IMR-90 (cell line): ENCODE measurements at regions not wholly inside any gene's neighbourhood (a gene's known extent, or its start where the extent isn't known, plus 50 kb on each side); places are given as distances from the start of the nearest gene placed in this dataset.
"Not testable (repeated sequence)": the region's sequence is repeated elsewhere in the genome, so short reads cannot be mapped to it uniquely, and the experiment has no call there.

Experiments
- ATAC-seq: fragments of 200-7000 bp; cut with Tn5 transposase; 2 replicates; pipeline ENCODE4 v1.9.1; 2020; ENCODE audit warnings: low read depth, mild to moderate bottlenecking, moderate library complexity
- BruUV-seq: library from RNA; stranded (reverse); fragments of 400-500 nt; replicated peaks from 2 replicates; lab custom pipeline; 2021; lab: Mats Ljungman, UMichigan
- CTCF ChIA-PET: fragments of 300-600 bp; formaldehyde crosslinking; extraction: SDS; loops from one replicate; lab custom pipeline; 2021; ENCODE audit warnings: antibody characterized with exemption; lab: Yijun Ruan, JAX
- POLR2A ChIA-PET: fragments of 300-600 bp; sonication (Branson Sonifier 250); formaldehyde crosslinking; loops from one replicate; lab custom pipeline; 2022; ENCODE audit warnings: antibody characterized with exemption; ENCODE audit not compliant: unreplicated experiment; lab: Charles Lee
- DNase-seq: peaks from one replicate; pipeline ENCODE4 v3.0.0; 2013
- H2AFZ ChIP-seq: replicated peaks from 2 replicates; pipeline ENCODE3; 2013; ENCODE audit warnings: low read length, mild to moderate bottlenecking; ENCODE audit not compliant: poor library complexity
- H2AK5ac ChIP-seq: 2 replicates; pipeline ENCODE4 v1.6.1; 2013; ENCODE audit warnings: low read depth, low read length, inconsistent platforms
- H2AK9ac ChIP-seq: replicated peaks from 2 replicates; pipeline ENCODE3; 2013; ENCODE audit warnings: mild to moderate bottlenecking, low read depth, low read length, moderate library complexity; ENCODE audit not compliant: poor library complexity
- H2BK120ac ChIP-seq: 2 replicates; pipeline ENCODE4 v1.6.1; 2013; ENCODE audit warnings: low read depth, low read length, inconsistent platforms
- H2BK15ac ChIP-seq: 3 replicates; pipeline ENCODE4 v1.6.1; 2013; ENCODE audit warnings: low read depth, low read length, inconsistent platforms
- H2BK20ac ChIP-seq: 2 replicates; pipeline ENCODE4 v1.6.1; 2013; ENCODE audit warnings: low read depth, mild to moderate bottlenecking, inconsistent platforms, low read length, moderate library complexity
- H2BK5ac ChIP-seq: 2 replicates; pipeline ENCODE4 v1.6.1; 2013; ENCODE audit warnings: mild to moderate bottlenecking, low read depth, low read length, inconsistent platforms; ENCODE audit not compliant: poor library complexity, severe bottlenecking
- H3K14ac ChIP-seq: replicated peaks from 2 replicates; pipeline ENCODE4 v1.6.1; 2013; ENCODE audit warnings: low read depth, low read length, inconsistent platforms
- H3K18ac ChIP-seq: 2 replicates; pipeline ENCODE4 v1.6.1; 2013; ENCODE audit warnings: low read depth, low read length, control low read depth
- H3K23ac ChIP-seq: 2 replicates; pipeline ENCODE4 v1.6.1; 2013; ENCODE audit warnings: low read depth, low read length, inconsistent platforms
- H3K27ac ChIP-seq: 2 replicates; pipeline ENCODE4 v1.5.1; 2013; ENCODE audit warnings: mild to moderate bottlenecking, control low read depth, low read length; ENCODE audit not compliant: insufficient read depth
- H3K27me3 ChIP-seq: 2 replicates; pipeline ENCODE4 v1.6.1; 2013; ENCODE audit warnings: low read length; ENCODE audit not compliant: control insufficient read depth, insufficient read depth
- H3K36me3 ChIP-seq: 2 replicates; pipeline ENCODE4 v1.6.1; 2013; ENCODE audit warnings: low read length, mixed read lengths; ENCODE audit not compliant: control insufficient read depth, insufficient read depth
- H3K4ac ChIP-seq: 2 replicates; pipeline ENCODE4 v1.6.1; 2013; ENCODE audit warnings: low read depth, low read length, inconsistent platforms
- H3K4me1 ChIP-seq: 2 replicates; pipeline ENCODE4 v1.6.1; 2013; ENCODE audit warnings: low read length, mixed read lengths; ENCODE audit not compliant: control insufficient read depth, insufficient read depth
- H3K4me2 ChIP-seq: 2 replicates; pipeline ENCODE4 v1.6.1; 2013; ENCODE audit warnings: low read depth, mild to moderate bottlenecking, control low read depth, low read length, moderate library complexity
- H3K4me3 ChIP-seq: 2 replicates; pipeline ENCODE4 v1.5.1; 2013; ENCODE audit warnings: low read depth, mild to moderate bottlenecking, control low read depth, low read length, moderate library complexity; ENCODE audit not compliant: insufficient read depth
- H3K56ac ChIP-seq: 2 replicates; pipeline ENCODE4 v1.6.1; 2013; ENCODE audit warnings: low read length, inconsistent platforms; ENCODE audit not compliant: insufficient read depth; ENCODE audit errors: extremely low read depth
- H3K79me1 ChIP-seq, 2 experiments: 2 replicates each; pipeline ENCODE4 v1.6.1; 2013; ENCODE audit warnings: low read length in 2 of 2, inconsistent platforms in 1 of 2, low read depth in 1 of 2
- H3K9ac ChIP-seq: 2 replicates; pipeline ENCODE4 v1.6.1; 2013; ENCODE audit warnings: low read depth, low read length, control low read depth
- H3K9me1 ChIP-seq: 2 replicates; pipeline ENCODE4 v1.6.1; 2013; ENCODE audit warnings: low read length, inconsistent platforms; ENCODE audit not compliant: insufficient read depth
- H3K9me3 ChIP-seq: 2 replicates; pipeline ENCODE4 v1.6.1; 2013; ENCODE audit warnings: low read length; ENCODE audit not compliant: control insufficient read depth, insufficient read depth
- H4K20me1 ChIP-seq: 2 replicates; pipeline ENCODE4 v1.6.1; 2013; ENCODE audit warnings: low read length, inconsistent platforms; ENCODE audit not compliant: insufficient read depth
- H4K5ac ChIP-seq: 2 replicates; pipeline ENCODE4 v1.6.1; 2013; ENCODE audit warnings: mild to moderate bottlenecking, low read depth, low read length, control low read depth
- H4K8ac ChIP-seq, 2 experiments: 2 replicates each; pipeline ENCODE4 v1.6.1; 2013; ENCODE audit warnings: low read depth in 2 of 2, low read length in 2 of 2, control low read depth in 1 of 2, inconsistent platforms in 1 of 2
- H4K91ac ChIP-seq: 2 replicates; pipeline ENCODE4 v1.6.1; 2013; ENCODE audit warnings: low read depth, low read length, inconsistent platforms; ENCODE audit not compliant: insufficient read depth
- CEBPB ChIP-seq: IDR thresholded peaks from 2 replicates; pipeline ENCODE4 v1.6.1; 2012; ENCODE audit warnings: low read depth, low read length, improper control_type of control experiment
- MAFK ChIP-seq: IDR thresholded peaks from 2 replicates; pipeline ENCODE4 v1.6.1; 2012; ENCODE audit warnings: low read depth, low read length, improper control_type of control experiment
- POLR2A ChIP-seq: IDR thresholded peaks from 2 replicates; pipeline ENCODE4 v1.6.1; 2012; ENCODE audit warnings: mild to moderate bottlenecking, low read depth, low read length
- RCOR1 ChIP-seq: IDR thresholded peaks from 2 replicates; pipeline ENCODE4 v1.6.1; 2012; ENCODE audit warnings: mild to moderate bottlenecking, low read length, improper control_type of control experiment; ENCODE audit not compliant: insufficient replicate concordance
- WGBS, 2 experiments: methylation state at CpG; one replicate each; pipeline versions ENCODE4 v1.1.5 to v1.1.7; 2013; ENCODE audit warnings: missing lambda C conversion rate in 2 of 2; ENCODE audit not compliant: insufficient read length in 1 of 2; ENCODE audit errors: extremely low coverage in 2 of 2; 5-methylcytosine and 5-hydroxymethylcytosine counted together
- dilution Hi-C: fragments of 300-500 bp; cut with HindIII; formaldehyde crosslinking; loops from one replicate; pipeline ENCODE4 v1.14.3; 2018; ENCODE audit warnings: low sequenced_read_pairs; ENCODE audit not compliant: unreplicated experiment
- in situ Hi-C: fragments of 300-500 bp; cut with MboI; formaldehyde crosslinking; loops from 3 replicates; pipeline ENCODE4 v1.14.3; 2019; ENCODE audit warnings: low sequenced_read_pairs, inconsistent platforms, mixed read lengths
- intact Hi-C: fragments of 100-400 bp; cut with micrococcal nuclease; formaldehyde crosslinking; loops from 2 replicates; pipeline ENCODE4 v1.10.0; 2022
- TF ChIP-seq, protein P1 (sequence below): fragments of 150-350 bp; IDR thresholded peaks from 2 replicates; pipeline ENCODE4 v1.6.1; 2016; ENCODE audit warnings: low read depth, mild to moderate bottlenecking, low read length, moderate library complexity, borderline replicate concordance
- TF ChIP-seq, protein P2 (sequence below): conservative IDR thresholded peaks from 2 replicates; pipeline ENCODE4 v1.5.1; 2012; ENCODE audit warnings: mild to moderate bottlenecking, low read depth, low read length, improper control_type of control experiment

DNA sequence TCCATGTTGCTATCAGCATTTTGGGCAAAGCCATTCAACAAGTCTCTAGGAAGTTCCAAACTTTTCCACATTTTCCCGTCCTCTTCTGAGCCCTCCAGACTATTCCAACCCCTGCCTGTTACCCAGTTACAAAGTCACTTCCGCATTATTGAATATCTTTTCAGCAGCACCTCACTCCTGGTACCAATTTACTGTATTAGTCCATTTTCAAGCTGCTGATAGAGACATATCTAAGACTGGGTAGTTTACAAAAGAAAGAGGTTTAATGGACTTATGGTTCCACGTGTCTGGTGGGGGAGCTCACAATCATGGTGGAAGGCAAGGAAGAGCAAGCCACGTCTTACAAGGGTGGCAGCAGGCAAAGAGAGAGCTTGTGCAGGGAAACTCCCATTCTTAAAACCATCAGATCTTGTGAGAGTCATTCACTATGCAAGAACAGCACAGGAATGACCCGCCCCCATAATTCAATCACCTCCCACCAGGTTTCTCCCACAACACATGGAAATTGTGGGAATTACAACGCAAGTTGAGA, 435.6 kb upstream of the GRM7 start:
- Histone ChIP-seq H3K56ac (no peak overlapping the region), H3K9ac (no peak overlapping the region), H3K4ac (no peak overlapping the region), H2BK20ac (no peak overlapping the region), H3K9me3 (peaks cover 3% of the 10 kb centered on the region; the same call in 1 of the 2 replicates), H3K4me3 (no peak overlapping the region), H3K9me1 (no peaks in the 10 kb centered on the region), H3K36me3 (no peaks in the 10 kb centered on the region), H3K27ac (no peak overlapping the region), H2BK15ac (no peak overlapping the region), H3K4me2 (no peak overlapping the region), H2AK5ac (no peak overlapping the region), H4K91ac (no peak overlapping the region), H3K14ac (no peak overlapping the region), H4K8ac (no peak overlapping the region), H4K20me1 (no peaks in the 10 kb centered on the region), H3K79me1 (no peaks in the 10 kb centered on the region), H2BK120ac (no peak overlapping the region), H2BK5ac (no peak overlapping the region), H3K18ac (no peak overlapping the region), H3K27me3 (no peaks in the 10 kb centered on the region), H2AFZ (no peak overlapping the region), H3K4me1 (no peaks in the 10 kb centered on the region), H4K5ac (no peak overlapping the region), H2AK9ac (no peak overlapping the region), H3K23ac (no peak overlapping the region)
- no TSS peak for BruUV-seq
- no peak for ATAC-seq
- POLR2A ChIA-PET: no interaction called here
- CTCF ChIA-PET: no interaction called here
- dilution Hi-C loops: no loop called here
- TF ChIP-seq MAFK (no peak), POLR2A (no peak), CEBPB (no peak), RCOR1 (no peak)
- TF ChIP-seq, protein P1, sequence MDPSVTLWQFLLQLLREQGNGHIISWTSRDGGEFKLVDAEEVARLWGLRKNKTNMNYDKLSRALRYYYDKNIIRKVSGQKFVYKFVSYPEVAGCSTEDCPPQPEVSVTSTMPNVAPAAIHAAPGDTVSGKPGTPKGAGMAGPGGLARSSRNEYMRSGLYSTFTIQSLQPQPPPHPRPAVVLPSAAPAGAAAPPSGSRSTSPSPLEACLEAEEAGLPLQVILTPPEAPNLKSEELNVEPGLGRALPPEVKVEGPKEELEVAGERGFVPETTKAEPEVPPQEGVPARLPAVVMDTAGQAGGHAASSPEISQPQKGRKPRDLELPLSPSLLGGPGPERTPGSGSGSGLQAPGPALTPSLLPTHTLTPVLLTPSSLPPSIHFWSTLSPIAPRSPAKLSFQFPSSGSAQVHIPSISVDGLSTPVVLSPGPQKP: no peak
- TF ChIP-seq, protein P2, sequence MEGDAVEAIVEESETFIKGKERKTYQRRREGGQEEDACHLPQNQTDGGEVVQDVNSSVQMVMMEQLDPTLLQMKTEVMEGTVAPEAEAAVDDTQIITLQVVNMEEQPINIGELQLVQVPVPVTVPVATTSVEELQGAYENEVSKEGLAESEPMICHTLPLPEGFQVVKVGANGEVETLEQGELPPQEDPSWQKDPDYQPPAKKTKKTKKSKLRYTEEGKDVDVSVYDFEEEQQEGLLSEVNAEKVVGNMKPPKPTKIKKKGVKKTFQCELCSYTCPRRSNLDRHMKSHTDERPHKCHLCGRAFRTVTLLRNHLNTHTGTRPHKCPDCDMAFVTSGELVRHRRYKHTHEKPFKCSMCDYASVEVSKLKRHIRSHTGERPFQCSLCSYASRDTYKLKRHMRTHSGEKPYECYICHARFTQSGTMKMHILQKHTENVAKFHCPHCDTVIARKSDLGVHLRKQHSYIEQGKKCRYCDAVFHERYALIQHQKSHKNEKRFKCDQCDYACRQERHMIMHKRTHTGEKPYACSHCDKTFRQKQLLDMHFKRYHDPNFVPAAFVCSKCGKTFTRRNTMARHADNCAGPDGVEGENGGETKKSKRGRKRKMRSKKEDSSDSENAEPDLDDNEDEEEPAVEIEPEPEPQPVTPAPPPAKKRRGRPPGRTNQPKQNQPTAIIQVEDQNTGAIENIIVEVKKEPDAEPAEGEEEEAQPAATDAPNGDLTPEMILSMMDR: no peak
- DNase-seq: no peak
- WGBS, 2 experiments: 33% methylated on average over 1 of the region's 6 CpGs; no CpG with 5 or more reads in 1 of the 2 experiments
- intact Hi-C loops: no loop called here
- in situ Hi-C loops: no loop called here

DNA sequence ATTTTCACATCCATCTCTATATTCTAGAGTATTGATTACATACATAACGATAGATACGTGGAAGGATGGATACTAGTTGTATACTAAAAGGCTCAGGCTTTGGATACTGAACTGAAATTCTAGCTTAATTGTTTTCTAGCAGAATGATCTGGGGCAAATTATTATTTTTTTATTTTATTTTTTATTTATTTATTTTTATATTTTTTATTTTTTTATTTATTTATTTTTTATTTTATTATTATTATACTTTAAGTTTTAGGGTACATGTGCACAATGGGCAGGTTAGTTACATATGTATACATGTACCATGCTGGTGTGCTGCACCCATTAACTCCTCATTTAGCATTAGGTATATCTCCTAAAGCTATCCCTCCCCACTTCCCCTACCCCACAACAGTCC, 432.6 kb upstream of the GRM7 start:
- H3K27ac ChIP-seq, H2BK15ac ChIP-seq, H4K20me1 ChIP-seq, ATAC-seq, H4K5ac ChIP-seq, H4K8ac ChIP-seq, in situ Hi-C loops, H3K4ac ChIP-seq, H3K27me3 ChIP-seq, H3K9me1 ChIP-seq, H2AK5ac ChIP-seq, H3K4me3 ChIP-seq, H2AK9ac ChIP-seq, H3K14ac ChIP-seq, H3K79me1 ChIP-seq, H4K91ac ChIP-seq, H3K4me2 ChIP-seq, POLR2A ChIA-PET, H2BK5ac ChIP-seq, H3K4me1 ChIP-seq, H2BK20ac ChIP-seq, H3K36me3 ChIP-seq, BruUV-seq, H3K23ac ChIP-seq, H2AFZ ChIP-seq, H3K56ac ChIP-seq, intact Hi-C loops, H3K9me3 ChIP-seq, H2BK120ac ChIP-seq, H3K9ac ChIP-seq, DNase-seq, H3K18ac ChIP-seq, dilution Hi-C loops: not testable (repeated sequence)
- WGBS, 2 experiments: no CpG with 5 or more reads among the region's 2 CpGs
- CTCF ChIA-PET: interaction anchor here (1.0 kb wide), 1 partner anchor 16 kb away, joined by 3 read pairs; no protein-coding TSS in a partner anchor
